ENCODE measurements at regions not wholly inside any gene's neighbourhood (a gene's known extent, or its start where the extent isn't known, plus 50 kb on each side); places are given as distances from the start of the nearest gene placed in this dataset.

DNA sequence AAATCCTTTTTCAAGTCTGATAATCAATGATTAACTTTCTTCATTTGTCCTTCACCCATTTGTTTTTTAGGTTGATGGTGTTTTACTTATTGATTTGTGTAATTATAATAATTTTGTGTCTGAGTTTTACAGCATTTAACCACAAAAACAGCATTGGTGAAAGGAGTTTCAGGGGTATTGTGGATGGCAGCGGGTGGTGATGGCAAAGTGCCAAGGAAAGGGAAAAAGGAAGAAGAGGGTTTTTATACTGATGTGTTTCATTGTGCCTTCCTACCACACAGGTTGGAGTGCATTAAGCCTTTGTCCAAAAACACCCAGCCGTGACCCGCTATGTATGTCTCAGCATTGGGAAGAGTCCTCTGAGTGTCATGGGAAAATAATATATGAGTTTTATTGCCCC is 150.3 kb downstream of the DAD1 start:
- TF ChIP-seq BRD4 (CRISPR knock-in tag; IDR thresholded peaks at IDR 0.05), result no peak
- no peak for TF ChIP-seq BCL3 (CRISPR knock-in tag; IDR thresholded peaks at IDR 0.05)
- no peak for TF ChIP-seq PHF8 (CRISPR knock-in tag; IDR thresholded peaks at IDR 0.05)
- TF ChIP-seq ZNF33B (CRISPR knock-in tag; IDR thresholded peaks at IDR 0.05), result no peak
- no peak for TF ChIP-seq MAFG (CRISPR knock-in tag; IDR thresholded peaks at IDR 0.05)
- TF ChIP-seq ERF (CRISPR knock-in tag; IDR thresholded peaks at IDR 0.05), result no peak
- no peak for TF ChIP-seq KDM6A (CRISPR knock-in tag; IDR thresholded peaks at IDR 0.05; ENCODE audit: low read depth)
- TF ChIP-seq, protein P1, sequence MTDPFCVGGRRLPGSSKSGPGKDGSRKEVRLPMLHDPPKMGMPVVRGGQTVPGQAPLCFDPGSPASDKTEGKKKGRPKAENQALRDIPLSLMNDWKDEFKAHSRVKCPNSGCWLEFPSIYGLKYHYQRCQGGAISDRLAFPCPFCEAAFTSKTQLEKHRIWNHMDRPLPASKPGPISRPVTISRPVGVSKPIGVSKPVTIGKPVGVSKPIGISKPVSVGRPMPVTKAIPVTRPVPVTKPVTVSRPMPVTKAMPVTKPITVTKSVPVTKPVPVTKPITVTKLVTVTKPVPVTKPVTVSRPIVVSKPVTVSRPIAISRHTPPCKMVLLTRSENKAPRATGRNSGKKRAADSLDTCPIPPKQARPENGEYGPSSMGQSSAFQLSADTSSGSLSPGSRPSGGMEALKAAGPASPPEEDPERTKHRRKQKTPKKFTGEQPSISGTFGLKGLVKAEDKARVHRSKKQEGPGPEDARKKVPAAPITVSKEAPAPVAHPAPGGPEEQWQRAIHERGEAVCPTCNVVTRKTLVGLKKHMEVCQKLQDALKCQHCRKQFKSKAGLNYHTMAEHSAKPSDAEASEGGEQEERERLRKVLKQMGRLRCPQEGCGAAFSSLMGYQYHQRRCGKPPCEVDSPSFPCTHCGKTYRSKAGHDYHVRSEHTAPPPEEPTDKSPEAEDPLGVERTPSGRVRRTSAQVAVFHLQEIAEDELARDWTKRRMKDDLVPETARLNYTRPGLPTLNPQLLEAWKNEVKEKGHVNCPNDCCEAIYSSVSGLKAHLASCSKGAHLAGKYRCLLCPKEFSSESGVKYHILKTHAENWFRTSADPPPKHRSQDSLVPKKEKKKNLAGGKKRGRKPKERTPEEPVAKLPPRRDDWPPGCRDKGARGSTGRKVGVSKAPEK (CRISPR knock-in tag; IDR thresholded peaks at IDR 0.05; ENCODE audit: borderline replicate concordance), result no peak
- TF ChIP-seq SRSF4 (IDR thresholded peaks at IDR 0.05; ENCODE audit: low read depth, low read length, poor library complexity, severe bottlenecking), result no peak
- TF ChIP-seq ZNF253 (CRISPR knock-in tag; IDR thresholded peaks at IDR 0.05; ENCODE audit: borderline replicate concordance), result no peak
- no peak for TF ChIP-seq ZBTB46 (CRISPR knock-in tag; IDR thresholded peaks at IDR 0.05; ENCODE audit: borderline replicate concordance)
- TF ChIP-seq SMC3 (IDR thresholded peaks at IDR 0.05; ENCODE audit: low read length), result no peak
- no peak for TF ChIP-seq ZNF337 (CRISPR knock-in tag; IDR thresholded peaks at IDR 0.05; ENCODE audit: borderline replicate concordance, low read depth)
- TF ChIP-seq, protein P2, sequence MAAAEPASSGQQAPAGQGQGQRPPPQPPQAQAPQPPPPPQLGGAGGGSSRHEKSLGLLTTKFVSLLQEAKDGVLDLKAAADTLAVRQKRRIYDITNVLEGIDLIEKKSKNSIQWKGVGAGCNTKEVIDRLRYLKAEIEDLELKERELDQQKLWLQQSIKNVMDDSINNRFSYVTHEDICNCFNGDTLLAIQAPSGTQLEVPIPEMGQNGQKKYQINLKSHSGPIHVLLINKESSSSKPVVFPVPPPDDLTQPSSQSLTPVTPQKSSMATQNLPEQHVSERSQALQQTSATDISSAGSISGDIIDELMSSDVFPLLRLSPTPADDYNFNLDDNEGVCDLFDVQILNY (CRISPR knock-in tag; conservative IDR thresholded peaks at IDR 0.05), result no peak
- TF ChIP-seq ZNF782 (CRISPR knock-in tag; IDR thresholded peaks at IDR 0.05; ENCODE audit: borderline replicate concordance), result no peak
- TF ChIP-seq ZNF431 (CRISPR knock-in tag; IDR thresholded peaks at IDR 0.05; ENCODE audit: borderline replicate concordance, low read depth), result no peak
- TF ChIP-seq, protein P3, sequence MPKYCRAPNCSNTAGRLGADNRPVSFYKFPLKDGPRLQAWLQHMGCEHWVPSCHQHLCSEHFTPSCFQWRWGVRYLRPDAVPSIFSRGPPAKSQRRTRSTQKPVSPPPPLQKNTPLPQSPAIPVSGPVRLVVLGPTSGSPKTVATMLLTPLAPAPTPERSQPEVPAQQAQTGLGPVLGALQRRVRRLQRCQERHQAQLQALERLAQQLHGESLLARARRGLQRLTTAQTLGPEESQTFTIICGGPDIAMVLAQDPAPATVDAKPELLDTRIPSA (CRISPR knock-in tag; IDR thresholded peaks at IDR 0.05; ENCODE audit: borderline replicate concordance), result no peak
- TF ChIP-seq RBM39 (IDR thresholded peaks at IDR 0.05; ENCODE audit: low read depth, low read length, poor library complexity, severe bottlenecking), result no peak
- H3K4me1 ChIP-seq (ENCODE audit: insufficient read depth, low read length), result no peaks in the 10 kb centered on the region
- H4K20me1 ChIP-seq (ENCODE audit: insufficient read depth, low read length), result no peaks in the 10 kb centered on the region
- in situ Hi-C loops (cut with HindIII; ENCODE audit: extremely low pct_ligation_motif_present, low pct_unique_long_range_greater_than_20kb), result no loop called here
- H3K9me3 ChIP-seq (ENCODE audit: low read length), result no peaks in the 10 kb centered on the region
- DNase-seq (ENCODE audit: low spot score) (no peak), FAIRE-seq (no peak), ATAC-seq (no peak)
- CTCF ChIA-PET (ENCODE audit: low intra/inter-chr PET ratio, low total read pairs), result no interaction called here
- BruUV-seq (replicated peaks), result no TSS peak
- H3K4me2 ChIP-seq (ENCODE audit: low read depth, low read length), result no peak overlapping the region
- H3K27ac ChIP-seq (ENCODE audit: extremely low read length, insufficient read depth, low read length), result no peak overlapping the region
- H3K79me2 ChIP-seq (ENCODE audit: insufficient read depth, low read length), result no peaks in the 10 kb centered on the region
- H2AFZ ChIP-seq (ENCODE audit: low read length), result no peak overlapping the region
- 38% methylated on average over 3 of the region's 3 CpGs for WGBS (ENCODE audit: low lambda C conversion rate)
- no peak overlapping the region for H3K4me3 ChIP-seq (replicated peaks in 1 of 3; ENCODE audit: insufficient read depth in 1 of 3, low read depth in 2 of 3, low read length in 3 of 3)
- intact Hi-C loops (cut with micrococcal nuclease; ENCODE audit: unreplicated experiment), result no loop called here
- H3K27me3 ChIP-seq (ENCODE audit: control insufficient read depth in 1 of 2, insufficient read depth in 2 of 2, low read length in 2 of 2), result no peaks in the 10 kb centered on the region
- no peaks in the 10 kb centered on the region for H3K36me3 ChIP-seq (replicated peaks in 1 of 2; ENCODE audit: control insufficient read depth in 1 of 2, insufficient read depth in 2 of 2, low read length in 2 of 2)
- H3K9ac ChIP-seq (ENCODE audit: insufficient read depth, low read depth, low read length), result no peak overlapping the region
- POLR2A ChIA-PET, result no interaction called here

All from HepG2 (cell line).